PC-3 (cell line): ENCODE measurements at regions not wholly inside any gene's neighbourhood (a gene's known extent, or its start where the extent isn't known, plus 50 kb on each side); places are given as distances from the start of the nearest gene placed in this dataset.
"Not testable (repeated sequence)": the region's sequence is repeated elsewhere in the genome, so short reads cannot be mapped to it uniquely, and the experiment has no call there.

Experiments
- ATAC-seq: fragments of 200-7000 bp; cut with Tn5 transposase; 2 replicates; pipeline ENCODE4 v1.9.1; 2020; ENCODE audit warnings: mild to moderate bottlenecking, moderate library complexity
- BruUV-seq: library from RNA; stranded (reverse); fragments of 400-500 nt; replicated peaks from 2 replicates; lab custom pipeline; 2021; lab: Mats Ljungman, UMichigan
- CTCF ChIA-PET: fragments of 300-600 bp; sonication (Branson Sonifier 250); formaldehyde crosslinking; loops from one replicate; lab custom pipeline; 2022; ENCODE audit warnings: antibody characterized with exemption; lab: Charles Lee
- POLR2A ChIA-PET: fragments of 300-600 bp; sonication (Branson Sonifier 250); formaldehyde crosslinking; loops from one replicate; lab custom pipeline; 2022; ENCODE audit warnings: antibody characterized with exemption; ENCODE audit not compliant: unreplicated experiment; lab: Charles Lee
- DNase-seq: peaks from one replicate; pipeline ENCODE4 v3.0.0-alpha.2; 2015
- H2AFZ ChIP-seq: fragments of 300-600 bp; sonication (generic); 2 replicates; pipeline ENCODE4 v1.6.0; 2016; ENCODE audit warnings: antibody characterized with exemption, low read length
- H3F3A ChIP-seq: fragments of 300-600 bp; sonication (generic); one replicate; pipeline ENCODE4 v1.6.0; 2017; ENCODE audit warnings: antibody characterized with exemption, low read length, control low read depth, mild to moderate bottlenecking; ENCODE audit not compliant: unreplicated experiment
- H3K27ac ChIP-seq: fragments of 300-600 bp; sonication (generic); 2 replicates; pipeline ENCODE4 v1.5.1; 2016; ENCODE audit warnings: mild to moderate bottlenecking, low read length
- H3K27me3 ChIP-seq: fragments of 300-600 bp; sonication (generic); 2 replicates; pipeline ENCODE4 v1.6.1; 2016; ENCODE audit warnings: low read length, mixed read lengths
- H3K36me3 ChIP-seq: fragments of 300-600 bp; sonication (generic); 2 replicates; pipeline ENCODE4 v1.6.1; 2016; ENCODE audit warnings: low read depth, mixed run types, low read length, mixed read lengths
- H3K4me1 ChIP-seq: fragments of 300-600 bp; sonication (generic); 2 replicates; pipeline ENCODE4 v1.5.1; 2016; ENCODE audit warnings: low read length; ENCODE audit not compliant: insufficient read depth
- H3K4me2 ChIP-seq: fragments of 300-600 bp; sonication (generic); 2 replicates; pipeline ENCODE4 v1.6.0; 2016; ENCODE audit warnings: low read length
- H3K4me3 ChIP-seq: fragments of 300-600 bp; sonication (generic); 2 replicates; pipeline ENCODE4 v1.5.1; 2016; ENCODE audit warnings: mild to moderate bottlenecking, low read length, mixed read lengths
- H3K79me2 ChIP-seq: fragments of 300-600 bp; sonication (generic); 2 replicates; pipeline ENCODE4 v1.6.1; 2017; ENCODE audit warnings: low read length, mixed read lengths
- H3K9ac ChIP-seq: fragments of 300-600 bp; sonication (generic); 2 replicates; pipeline ENCODE4 v1.6.0; 2016; ENCODE audit warnings: mild to moderate bottlenecking, low read length
- H3K9me2 ChIP-seq: fragments of 300-600 bp; sonication (generic); replicated peaks from 2 replicates; pipeline ENCODE4 v1.6.1; 2016; ENCODE audit warnings: mixed run types, low read length, mixed read lengths
- H3K9me3 ChIP-seq: fragments of 300-600 bp; sonication (generic); 2 replicates; pipeline ENCODE4 v1.6.1; 2016; ENCODE audit warnings: low read length, mixed read lengths
- H4K20me1 ChIP-seq: fragments of 300-600 bp; sonication (generic); 2 replicates; pipeline ENCODE4 v1.6.1; 2016; ENCODE audit warnings: low read length, mixed read lengths
- CTCF ChIP-seq: fragments of 300-600 bp; sonication (generic); conservative IDR thresholded peaks from 2 replicates; pipeline ENCODE4 v1.5.1; 2017; ENCODE audit warnings: antibody characterized with exemption, low read depth, mild to moderate bottlenecking, low read length
- EZH2 ChIP-seq: fragments of 300-600 bp; sonication (generic); IDR thresholded peaks from one replicate; pipeline ENCODE4 v1.6.1; 2017; ENCODE audit warnings: antibody characterized with exemption, mild to moderate bottlenecking, low read length; ENCODE audit not compliant: unreplicated experiment
- EZH2phosphoT487 ChIP-seq: fragments of 300-600 bp; sonication (generic); IDR thresholded peaks from 2 replicates; pipeline ENCODE4 v1.6.1; 2018; ENCODE audit warnings: mild to moderate bottlenecking, antibody characterized with exemption, low read length, borderline replicate concordance
- intact Hi-C: fragments of 100-400 bp; cut with micrococcal nuclease; formaldehyde crosslinking; loops from 2 replicates; pipeline ENCODE4 v1.9.0; 2023

GRCh38 chr7:96800824-96801223 is 91.2 kb upstream of the SEM1 start:
- no peaks in the 10 kb centered on the region for H3K27me3 ChIP-seq
- no peak for TF ChIP-seq EZH2phosphoT487
- peak; percentile 44 for TF ChIP-seq CTCF
- no peak overlapping the region for H3K4me2 ChIP-seq
- no peaks in the 10 kb centered on the region for H4K20me1 ChIP-seq
- DNase-seq = peak; percentile 66
- BruUV-seq = no TSS peak
- no peaks in the 10 kb centered on the region for H3K36me3 ChIP-seq
- H3K27ac ChIP-seq = no peak overlapping the region
- no peak overlapping the region for H2AFZ ChIP-seq
- no peak overlapping the region for H3K9ac ChIP-seq
- ATAC-seq = peak; percentile 55
- H3K9me3 ChIP-seq = no peaks in the 10 kb centered on the region
- H3K4me1 ChIP-seq = no peaks in the 10 kb centered on the region
- H3K9me2 ChIP-seq = no peaks in the 10 kb centered on the region
- H3K79me2 ChIP-seq = no peaks in the 10 kb centered on the region
- ChIA-PET CTCF (no interaction called here), POLR2A (no interaction called here)
- no peaks in the 10 kb centered on the region for H3F3A ChIP-seq
- H3K4me3 ChIP-seq = no peak overlapping the region
- intact Hi-C loops = loop anchor here (10.0 kb wide), 1 partner anchor 224 kb away; the partner anchor contains the start of gene DLX5

DNA sequence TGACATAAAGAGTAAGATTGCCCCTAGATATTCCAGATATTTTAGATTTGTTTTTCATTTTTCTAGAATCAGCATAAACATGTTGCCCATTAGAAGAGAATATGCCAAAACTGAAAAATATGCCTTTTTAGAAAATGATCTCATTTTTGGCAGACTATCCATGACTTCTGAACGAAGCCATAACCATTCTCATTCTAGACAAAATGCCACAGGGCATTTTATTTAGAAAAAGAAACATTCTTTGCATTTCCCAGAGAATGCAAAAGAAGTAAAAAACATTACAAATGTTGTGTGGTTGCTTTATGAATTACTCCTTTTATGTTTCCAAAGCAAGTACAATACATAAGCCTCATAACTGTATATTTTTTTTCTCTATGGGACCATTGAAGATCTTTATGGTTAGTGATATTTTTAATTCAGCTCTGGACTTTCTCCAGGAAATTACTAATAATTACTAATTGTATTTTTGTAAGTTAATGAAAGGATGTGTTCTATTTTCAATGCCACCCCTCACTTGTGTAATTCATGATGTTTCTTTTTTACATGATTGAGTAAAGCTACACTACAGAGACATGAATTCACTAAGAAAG is 109.6 kb upstream of the SEM1 start:
- H3K36me3 ChIP-seq = no peaks in the 10 kb centered on the region
- ChIA-PET POLR2A (no interaction called here), CTCF (no interaction called here)
- BruUV-seq = no TSS peak
- H3K4me1 ChIP-seq = peaks cover 6% of the 10 kb centered on the region; the same call in 1 of the 2 replicates
- ATAC-seq = no peak
- no peaks in the 10 kb centered on the region for H3K79me2 ChIP-seq
- H2AFZ ChIP-seq = no peak overlapping the region
- H3K9me2 ChIP-seq = no peaks in the 10 kb centered on the region
- TF ChIP-seq EZH2phosphoT487 = no peak
- no peak for TF ChIP-seq CTCF
- no peak for TF ChIP-seq EZH2
- no peak overlapping the region for H3K9ac ChIP-seq
- no peaks in the 10 kb centered on the region for H4K20me1 ChIP-seq
- no peak for DNase-seq
- no peak overlapping the region for H3K27ac ChIP-seq
- H3F3A ChIP-seq = no peaks in the 10 kb centered on the region
- intact Hi-C loops = no loop called here
- no peak overlapping the region for H3K4me2 ChIP-seq
- H3K9me3 ChIP-seq = no peaks in the 10 kb centered on the region
- H3K4me3 ChIP-seq = no peak overlapping the region
- no peaks in the 10 kb centered on the region for H3K27me3 ChIP-seq

- H3K9me2 ChIP-seq, POLR2A ChIA-PET, ATAC-seq, intact Hi-C loops, H3K9me3 ChIP-seq, H3K4me2 ChIP-seq, H3K27me3 ChIP-seq, H3K4me3 ChIP-seq, H2AFZ ChIP-seq, CTCF ChIA-PET, H3F3A ChIP-seq, H3K9ac ChIP-seq, H3K27ac ChIP-seq, BruUV-seq, H3K79me2 ChIP-seq, H3K36me3 ChIP-seq, H4K20me1 ChIP-seq, H3K4me1 ChIP-seq, DNase-seq: not testable (repeated sequence)
These were observed 111.5 kb upstream of the SEM1 start for GRCh38 chr7:96821131-96821530.
